SK-N-SH (cell line): ENCODE measurements at regions not wholly inside any gene's neighbourhood (a gene's known extent, or its start where the extent isn't known, plus 50 kb on each side); places are given as distances from the start of the nearest gene placed in this dataset.
"Not testable (repeated sequence)": the region's sequence is repeated elsewhere in the genome, so short reads cannot be mapped to it uniquely, and the experiment has no call there.

Experiments used
- CTCF ChIA-PET: fragments of 300-600, 350-600 bp; formaldehyde crosslinking; extraction: SDS; loops from one replicate; lab custom pipeline; 2021; lab: Yijun Ruan, JAX
- POLR2A ChIA-PET: fragments of 350-600 bp; sonication (Branson Sonifier 250); formaldehyde crosslinking; extraction: SDS; loops from one replicate; lab custom pipeline; 2020; ENCODE audit warnings: antibody characterized with exemption, inconsistent platforms; lab: Yijun Ruan, JAX
- DNase-seq: peaks from one replicate; pipeline ENCODE4 v3.0.0; 2012
- H2AFZ ChIP-seq: fragments of 200-600 bp; sonication (generic); 2 replicates; pipeline ENCODE4 v1.8.1; 2016; ENCODE audit warnings: antibody characterized with exemption, mild to moderate bottlenecking, low read depth
- H3F3A ChIP-seq: fragments of 200-600 bp; sonication (generic); replicated peaks from 2 replicates; pipeline ENCODE3; 2016; ENCODE audit warnings: antibody characterized with exemption, mild to moderate bottlenecking; ENCODE audit not compliant: insufficient read depth
- H3K27ac ChIP-seq, 2 experiments: fragments of 200-500 bp in 1 of 2; fragments of 200-600 bp in 1 of 2; sonication (Bioruptor generic) in 1 of 2; sonication (generic), shearing (Covaris generic) in 1 of 2; 2 replicates each; pipeline versions ENCODE4 v1.5.1 to v1.6.1; 2014 to 2016; ENCODE audit warnings: low read depth in 2 of 2, inconsistent platforms in 1 of 2, low read length in 1 of 2, mild to moderate bottlenecking in 1 of 2, mixed read lengths in 1 of 2
- H3K27me3 ChIP-seq: fragments of 200-600 bp; sonication (generic), shearing (Covaris generic); 2 replicates; pipeline ENCODE4 v1.6.1; 2016; ENCODE audit warnings: mixed run types; ENCODE audit not compliant: insufficient read depth
- H3K36me3 ChIP-seq, 2 experiments: fragments of 200-500 bp in 1 of 2; fragments of 200-600 bp in 1 of 2; sonication (Bioruptor generic) in 1 of 2; sonication (generic) in 1 of 2; replicated peaks in 1 of 2; 2 replicates each; pipeline versions ENCODE3 to v1.5.1; 2014 to 2016; ENCODE audit warnings: low read length in 1 of 2, mild to moderate bottlenecking in 1 of 2; ENCODE audit not compliant: insufficient read depth in 2 of 2, control insufficient read depth in 1 of 2
- H3K4me1 ChIP-seq, 2 experiments: fragments of 200-500 bp in 1 of 2; fragments of 200-600 bp in 1 of 2; sonication (Bioruptor generic) in 1 of 2; sonication (generic), shearing (Covaris generic) in 1 of 2; 2 replicates each; pipeline versions ENCODE4 v1.5.1 to v1.6.1; 2014 to 2016; ENCODE audit warnings: low read depth in 1 of 2, low read length in 1 of 2, mixed run types in 1 of 2; ENCODE audit not compliant: insufficient read depth in 2 of 2, control insufficient read depth in 1 of 2
- H3K4me2 ChIP-seq: fragments of 200-600 bp; sonication (generic), shearing (Covaris generic); 2 replicates; pipeline ENCODE4 v1.6.1; 2017; ENCODE audit warnings: mixed run types
- H3K4me3 ChIP-seq, 2 experiments: fragments of 200-500 bp in 1 of 2; fragments of 200-600 bp in 1 of 2; sonication (Bioruptor generic) in 1 of 2; sonication (generic), shearing (Covaris generic) in 1 of 2; 2 replicates each; pipeline versions ENCODE4 v1.5.1 to v1.8.1; 2014 to 2016; ENCODE audit warnings: low read depth in 2 of 2, inconsistent platforms in 1 of 2, low read length in 1 of 2, mild to moderate bottlenecking in 1 of 2, mixed read lengths in 1 of 2, moderate library complexity in 1 of 2
- H3K79me2 ChIP-seq: fragments of 200-600 bp; sonication (generic); 2 replicates; pipeline ENCODE4 v1.8.1; 2017; ENCODE audit warnings: mild to moderate bottlenecking; ENCODE audit not compliant: insufficient read depth
- H3K9ac ChIP-seq: fragments of 200-600 bp; sonication (generic); 2 replicates; pipeline ENCODE4 v1.6.1; 2017; ENCODE audit warnings: mixed run types
- H3K9me2 ChIP-seq: fragments of 200-600 bp; sonication (generic); 2 replicates; pipeline ENCODE4 v1.6.1; 2017; ENCODE audit warnings: mixed run types
- H3K9me3 ChIP-seq: fragments of 200-600 bp; sonication (generic); 2 replicates; pipeline ENCODE4 v1.6.1; 2017; ENCODE audit warnings: mixed run types, mild to moderate bottlenecking, moderate library complexity
- H4K20me1 ChIP-seq: fragments of 200-600 bp; sonication (generic); 2 replicates; pipeline ENCODE4 v1.6.1; 2017; ENCODE audit warnings: mild to moderate bottlenecking, mixed run types; ENCODE audit not compliant: insufficient read depth
- CHD2 ChIP-seq: fragments of 150-350 bp; IDR thresholded peaks from 2 replicates; pipeline ENCODE4 v1.6.1; 2018; ENCODE audit warnings: low read length; ENCODE audit not compliant: partially characterized antibody
- ELF1 ChIP-seq: IDR thresholded peaks from 2 replicates; pipeline ENCODE4 v1.4.0; 2012
- FOSL2 ChIP-seq: IDR thresholded peaks from 2 replicates; pipeline ENCODE4 v1.4.0; 2012; ENCODE audit warnings: low read depth, mild to moderate bottlenecking, moderate library complexity, borderline replicate concordance
- FOXJ3 ChIP-seq: sonication (generic); formaldehyde crosslinking; IDR thresholded peaks from 2 replicates; pipeline ENCODE4 v1.5.1; 2020; ENCODE audit warnings: mild to moderate bottlenecking, missing genetic modification reagents
- FOXM1 ChIP-seq: IDR thresholded peaks from 2 replicates; pipeline ENCODE4 v1.4.0; 2012; ENCODE audit warnings: low read depth, mild to moderate bottlenecking
- GATA2 ChIP-seq: sonication (generic); formaldehyde crosslinking; IDR thresholded peaks from 2 replicates; pipeline ENCODE4 v1.5.0; 2020; ENCODE audit warnings: mild to moderate bottlenecking, missing genetic modification reagents
- MEF2A ChIP-seq: IDR thresholded peaks from 2 replicates; pipeline ENCODE4 v1.4.0; 2012; ENCODE audit warnings: low read depth, borderline replicate concordance
- MXI1 ChIP-seq: IDR thresholded peaks from 2 replicates; pipeline ENCODE4 v1.6.1; 2012; ENCODE audit warnings: mild to moderate bottlenecking, low read depth, low read length, improper control_type of control experiment
- NFIC ChIP-seq: IDR thresholded peaks from 2 replicates; pipeline ENCODE4 v1.4.0; 2012; ENCODE audit warnings: borderline replicate concordance
- NRF1 ChIP-seq: IDR thresholded peaks from 2 replicates; pipeline ENCODE4 v1.6.1; 2012; ENCODE audit warnings: low read depth, mild to moderate bottlenecking, low read length
- RAD21 ChIP-seq: IDR thresholded peaks from 2 replicates; pipeline ENCODE4 v1.6.1; 2012; ENCODE audit warnings: mild to moderate bottlenecking, low read length
- RXRA ChIP-seq: IDR thresholded peaks from 2 replicates; pipeline ENCODE4 v1.4.0; 2012; ENCODE audit warnings: low read depth, mild to moderate bottlenecking, borderline replicate concordance
- SMC3 ChIP-seq: IDR thresholded peaks from 2 replicates; pipeline ENCODE4 v1.6.1; 2012; ENCODE audit warnings: low read depth, low read length, improper control_type of control experiment
- TCF12 ChIP-seq: IDR thresholded peaks from 2 replicates; pipeline ENCODE4 v1.4.0; 2012
- USF1 ChIP-seq: IDR thresholded peaks from 2 replicates; pipeline ENCODE4 v1.4.0; 2012; ENCODE audit warnings: low read depth, borderline replicate concordance
- YY1 ChIP-seq: IDR thresholded peaks from 2 replicates; pipeline ENCODE4 v1.4.0; 2012; ENCODE audit warnings: low read depth, mild to moderate bottlenecking
- WGBS: methylation state at CpG from one replicate; pipeline ENCODE4 v1.1.6; 2017; ENCODE audit warnings: low lambda C conversion rate; 5-methylcytosine and 5-hydroxymethylcytosine counted together
- TF ChIP-seq, protein P1 (sequence below): IDR thresholded peaks from 2 replicates; pipeline ENCODE4 v1.6.1; 2012; ENCODE audit warnings: mild to moderate bottlenecking, low read depth, low read length, moderate library complexity

- H3F3A ChIP-seq, result no peaks in the 10 kb centered on the region
- no peak overlapping the region for H2AFZ ChIP-seq
- no peak overlapping the region for H3K27ac ChIP-seq
- POLR2A ChIA-PET, result no interaction called here
- H3K9ac ChIP-seq, result no peak overlapping the region
- no peaks in the 10 kb centered on the region for H3K36me3 ChIP-seq
- no peaks in the 10 kb centered on the region for H4K20me1 ChIP-seq
- no peaks in the 10 kb centered on the region for H3K4me1 ChIP-seq
- DNase-seq, result no peak
- WGBS, result 77% methylated on average over 3 of the region's 3 CpGs
- no peaks in the 10 kb centered on the region for H3K9me3 ChIP-seq
- no peaks in the 10 kb centered on the region for H3K27me3 ChIP-seq
- no peak overlapping the region for H3K4me3 ChIP-seq
- no peak for TF ChIP-seq NFIC
- no peak for TF ChIP-seq ELF1
- TF ChIP-seq RXRA, result no peak
- TF ChIP-seq MXI1, result no peak
- no peak for TF ChIP-seq FOXJ3 (CRISPR knock-in tag)
- TF ChIP-seq, all 33 proteins: peak for 0
- no peaks in the 10 kb centered on the region for H3K9me2 ChIP-seq
- H3K4me2 ChIP-seq, result no peak overlapping the region
- CTCF ChIA-PET, result no interaction called here
- H3K79me2 ChIP-seq, result no peaks in the 10 kb centered on the region
These were observed 216.6 kb upstream of the SLC7A11 start for GRCh38 chr4:138458751-138459150.

- H3F3A ChIP-seq, H3K9me3 ChIP-seq, DNase-seq, H3K79me2 ChIP-seq, H3K27ac ChIP-seq, H2AFZ ChIP-seq, H3K4me3 ChIP-seq, H3K4me1 ChIP-seq, H3K9ac ChIP-seq, H3K36me3 ChIP-seq, CTCF ChIA-PET, H3K9me2 ChIP-seq, H3K27me3 ChIP-seq, H4K20me1 ChIP-seq, POLR2A ChIA-PET, H3K4me2 ChIP-seq: not testable (repeated sequence)
- WGBS, result 70% methylated on average over 2 of the region's 2 CpGs
These were observed 214.2 kb upstream of the SLC7A11 start for GRCh38 chr4:138456349-138456748.

DNA sequence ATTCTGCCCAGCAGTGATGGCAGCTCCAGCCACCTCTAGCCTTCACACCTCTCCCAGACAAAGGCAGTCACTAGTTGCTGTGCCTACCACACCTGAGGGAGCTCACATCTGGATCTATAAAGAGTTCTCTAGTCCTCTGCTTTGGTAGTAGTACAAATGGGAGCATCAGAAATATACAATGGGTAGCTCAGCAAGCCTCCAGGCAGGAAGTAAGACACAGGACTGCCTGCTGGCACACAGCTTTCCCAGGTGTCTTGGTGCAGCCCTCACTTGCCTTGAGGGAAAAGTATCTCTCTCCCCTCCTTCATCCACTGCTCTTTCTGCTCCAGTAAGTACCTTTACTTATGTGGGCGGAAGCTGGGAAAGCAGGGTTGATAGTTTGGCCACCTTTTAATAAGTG, 212.9 kb upstream of the SLC7A11 start:
- DNase-seq, result no peak
- Histone ChIP-seq H3K79me2 (no peaks in the 10 kb centered on the region), H4K20me1 (no peaks in the 10 kb centered on the region)
- POLR2A ChIA-PET, result no interaction called here
- TF ChIP-seq, protein P1, sequence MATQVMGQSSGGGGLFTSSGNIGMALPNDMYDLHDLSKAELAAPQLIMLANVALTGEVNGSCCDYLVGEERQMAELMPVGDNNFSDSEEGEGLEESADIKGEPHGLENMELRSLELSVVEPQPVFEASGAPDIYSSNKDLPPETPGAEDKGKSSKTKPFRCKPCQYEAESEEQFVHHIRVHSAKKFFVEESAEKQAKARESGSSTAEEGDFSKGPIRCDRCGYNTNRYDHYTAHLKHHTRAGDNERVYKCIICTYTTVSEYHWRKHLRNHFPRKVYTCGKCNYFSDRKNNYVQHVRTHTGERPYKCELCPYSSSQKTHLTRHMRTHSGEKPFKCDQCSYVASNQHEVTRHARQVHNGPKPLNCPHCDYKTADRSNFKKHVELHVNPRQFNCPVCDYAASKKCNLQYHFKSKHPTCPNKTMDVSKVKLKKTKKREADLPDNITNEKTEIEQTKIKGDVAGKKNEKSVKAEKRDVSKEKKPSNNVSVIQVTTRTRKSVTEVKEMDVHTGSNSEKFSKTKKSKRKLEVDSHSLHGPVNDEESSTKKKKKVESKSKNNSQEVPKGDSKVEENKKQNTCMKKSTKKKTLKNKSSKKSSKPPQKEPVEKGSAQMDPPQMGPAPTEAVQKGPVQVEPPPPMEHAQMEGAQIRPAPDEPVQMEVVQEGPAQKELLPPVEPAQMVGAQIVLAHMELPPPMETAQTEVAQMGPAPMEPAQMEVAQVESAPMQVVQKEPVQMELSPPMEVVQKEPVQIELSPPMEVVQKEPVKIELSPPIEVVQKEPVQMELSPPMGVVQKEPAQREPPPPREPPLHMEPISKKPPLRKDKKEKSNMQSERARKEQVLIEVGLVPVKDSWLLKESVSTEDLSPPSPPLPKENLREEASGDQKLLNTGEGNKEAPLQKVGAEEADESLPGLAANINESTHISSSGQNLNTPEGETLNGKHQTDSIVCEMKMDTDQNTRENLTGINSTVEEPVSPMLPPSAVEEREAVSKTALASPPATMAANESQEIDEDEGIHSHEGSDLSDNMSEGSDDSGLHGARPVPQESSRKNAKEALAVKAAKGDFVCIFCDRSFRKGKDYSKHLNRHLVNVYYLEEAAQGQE, result no peak
- TF ChIP-seq MXI1 (no peak), USF1 (no peak), NRF1 (no peak), FOXM1 (no peak), FOSL2 (no peak), GATA2 (no peak), TCF12 (no peak), CHD2 (no peak), MEF2A (no peak), ELF1 (no peak), YY1 (no peak), SMC3 (no peak), RAD21 (no peak)
- TF ChIP-seq, all 33 proteins: peak for 0
- CTCF ChIA-PET, result interaction anchor here (0.9 kb wide), 1 partner anchor 22 kb away, joined by 4 read pairs; no protein-coding TSS in a partner anchor
- Histone ChIP-seq H3K4me1 (no peaks in the 10 kb centered on the region), H3K9me2 (no peaks in the 10 kb centered on the region), H3K27me3 (no peaks in the 10 kb centered on the region), H3K9ac (no peak overlapping the region), H3K9me3 (no peaks in the 10 kb centered on the region), H2AFZ (no peak overlapping the region), H3K36me3 (no peaks in the 10 kb centered on the region), H3F3A (no peaks in the 10 kb centered on the region), H3K4me2 (no peak overlapping the region), H3K4me3 (no peak overlapping the region), H3K27ac (no peak overlapping the region)
- WGBS, result 100% methylated on average over 1 of the region's 1 CpG
